MM.1S (cell line): ENCODE measurements at regions not wholly inside any gene's neighbourhood (a gene's known extent, or its start where the extent isn't known, plus 50 kb on each side); places are given as distances from the start of the nearest gene placed in this dataset.
"Not testable (repeated sequence)": the region's sequence is repeated elsewhere in the genome, so short reads cannot be mapped to it uniquely, and the experiment has no call there.

Experiments used
- CTCF ChIP-seq: fragments of 300-600 bp; sonication (generic); IDR thresholded peaks from 2 replicates; pipeline ENCODE4 v1.5.1; 2016; ENCODE audit warnings: antibody characterized with exemption, low read length, mixed read lengths
- EZH2 ChIP-seq: fragments of 300-600 bp; sonication (generic); optimal IDR thresholded peaks from 2 replicates; pipeline ENCODE3; 2017; ENCODE audit warnings: low read depth, mild to moderate bottlenecking, antibody characterized with exemption, low read length, mixed read lengths
- EZH2phosphoT487 ChIP-seq: fragments of 300-600 bp; sonication (generic); IDR thresholded peaks from 2 replicates; pipeline ENCODE4 v1.6.1; 2018; ENCODE audit warnings: antibody characterized with exemption, low read length

- not testable (repeated sequence) for TF ChIP-seq CTCF, EZH2, EZH2phosphoT487
Observed at GRCh38 chr9:42577851-42578250, 394.4 kb downstream of the SPATA31A6 start.
